8988T (cell line): ENCODE measurements at regions not wholly inside any gene's neighbourhood (a gene's known extent, or its start where the extent isn't known, plus 50 kb on each side); places are given as distances from the start of the nearest gene placed in this dataset.
"Not testable (repeated sequence)": the region's sequence is repeated elsewhere in the genome, so short reads cannot be mapped to it uniquely, and the experiment has no call there.

Experiments used
- DNase-seq: peaks from one replicate; pipeline ENCODE4 v3.0.0; 2011

- no peak for DNase-seq
Measured at GRCh38 chr22:23393721-23394320, 186.3 kb downstream of the IGLL1 start.

DNA sequence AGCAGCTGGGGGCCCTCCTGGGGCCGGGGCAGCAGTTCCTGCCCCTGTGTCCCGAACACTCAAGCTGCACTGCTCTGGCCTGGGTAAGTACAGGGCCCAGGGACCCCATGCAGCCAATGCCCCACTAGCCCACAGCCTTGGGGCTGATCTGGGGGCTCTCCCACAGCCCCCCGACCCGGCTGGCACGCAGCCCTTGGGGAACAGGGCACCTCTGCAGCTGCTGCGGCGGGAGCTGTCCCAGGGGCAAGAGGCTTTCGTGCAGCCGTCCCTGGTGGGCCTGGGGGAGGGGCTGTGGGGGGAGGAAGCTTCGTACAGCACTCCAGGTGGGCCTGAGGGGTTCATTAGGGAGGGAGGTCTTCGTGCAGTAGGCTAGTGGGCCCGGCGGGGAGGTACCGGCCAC is 186.9 kb downstream of the IGLL1 start:
- DNase-seq = not testable (repeated sequence)

- DNase-seq = no peak
Measured at GRCh38 chr22:23392420-23393121, 187.5 kb downstream of the IGLL1 start.

- DNase-seq = no peak
Measured at GRCh38 chr22:23391022-23391421, 189.1 kb downstream of the IGLL1 start.

- DNase-seq = no peak
Measured at GRCh38 chr22:23389271-23390071, 190.6 kb downstream of the IGLL1 start.

DNA sequence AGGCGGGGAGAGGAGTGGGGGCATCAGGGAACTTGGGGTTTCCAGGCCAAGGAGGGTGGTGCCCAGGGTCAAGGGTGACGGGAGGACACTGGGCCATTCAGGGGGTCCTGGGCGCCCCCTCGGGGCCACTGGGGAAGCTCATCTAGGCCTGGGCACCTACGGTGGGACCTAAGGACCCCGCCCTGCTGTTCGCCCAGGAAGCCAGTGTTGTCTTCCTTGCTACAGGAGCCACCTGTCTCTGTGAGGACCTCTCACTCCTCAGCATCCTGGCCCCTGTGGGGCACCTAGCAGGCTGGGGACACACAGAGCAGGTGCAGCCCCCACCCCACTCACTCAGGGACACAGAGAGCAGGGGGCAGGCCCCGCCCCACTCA is 191.6 kb downstream of the IGLL1 start:
- DNase-seq = no peak

GRCh38 chr22:23387827-23388516 is 192.1 kb downstream of the IGLL1 start:
- DNase-seq = no peak

DNA sequence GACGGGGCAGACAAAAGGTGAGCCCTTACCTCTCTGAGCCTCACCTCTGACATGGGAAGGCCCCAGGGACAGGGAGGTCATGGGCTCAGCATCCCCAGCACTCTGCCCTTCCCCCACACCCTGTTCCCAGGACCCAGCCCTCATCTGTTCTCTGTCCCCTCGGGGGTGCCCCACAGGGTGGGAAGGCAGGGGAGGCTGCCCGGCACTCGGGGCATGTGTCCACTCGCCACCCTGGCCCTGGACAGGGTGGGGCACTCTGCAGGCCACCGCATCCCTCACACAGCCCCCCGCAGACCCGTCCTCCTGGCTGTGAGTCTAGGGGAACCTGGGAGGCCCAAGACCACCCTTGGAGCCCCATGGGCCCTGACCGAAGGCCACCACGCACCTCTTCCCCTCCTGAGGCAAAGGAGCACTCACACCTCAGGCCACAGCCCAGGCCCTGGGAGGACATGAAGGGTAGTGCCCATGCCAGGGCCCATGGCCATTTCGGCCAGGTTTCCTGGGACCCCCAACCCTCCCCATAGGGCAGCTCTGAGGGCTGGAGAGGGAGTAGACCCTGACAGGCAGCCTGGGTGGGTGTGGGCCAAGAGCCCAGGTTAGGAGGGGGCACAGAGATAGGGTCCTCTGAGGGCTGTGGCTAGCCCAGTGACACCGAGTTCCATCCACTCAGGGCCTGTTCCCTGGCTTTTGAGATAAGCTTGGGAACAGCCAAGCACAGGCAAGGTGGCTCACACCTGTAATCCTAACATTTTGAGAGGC is 193.1 kb downstream of the IGLL1 start:
- no peak for DNase-seq

DNA sequence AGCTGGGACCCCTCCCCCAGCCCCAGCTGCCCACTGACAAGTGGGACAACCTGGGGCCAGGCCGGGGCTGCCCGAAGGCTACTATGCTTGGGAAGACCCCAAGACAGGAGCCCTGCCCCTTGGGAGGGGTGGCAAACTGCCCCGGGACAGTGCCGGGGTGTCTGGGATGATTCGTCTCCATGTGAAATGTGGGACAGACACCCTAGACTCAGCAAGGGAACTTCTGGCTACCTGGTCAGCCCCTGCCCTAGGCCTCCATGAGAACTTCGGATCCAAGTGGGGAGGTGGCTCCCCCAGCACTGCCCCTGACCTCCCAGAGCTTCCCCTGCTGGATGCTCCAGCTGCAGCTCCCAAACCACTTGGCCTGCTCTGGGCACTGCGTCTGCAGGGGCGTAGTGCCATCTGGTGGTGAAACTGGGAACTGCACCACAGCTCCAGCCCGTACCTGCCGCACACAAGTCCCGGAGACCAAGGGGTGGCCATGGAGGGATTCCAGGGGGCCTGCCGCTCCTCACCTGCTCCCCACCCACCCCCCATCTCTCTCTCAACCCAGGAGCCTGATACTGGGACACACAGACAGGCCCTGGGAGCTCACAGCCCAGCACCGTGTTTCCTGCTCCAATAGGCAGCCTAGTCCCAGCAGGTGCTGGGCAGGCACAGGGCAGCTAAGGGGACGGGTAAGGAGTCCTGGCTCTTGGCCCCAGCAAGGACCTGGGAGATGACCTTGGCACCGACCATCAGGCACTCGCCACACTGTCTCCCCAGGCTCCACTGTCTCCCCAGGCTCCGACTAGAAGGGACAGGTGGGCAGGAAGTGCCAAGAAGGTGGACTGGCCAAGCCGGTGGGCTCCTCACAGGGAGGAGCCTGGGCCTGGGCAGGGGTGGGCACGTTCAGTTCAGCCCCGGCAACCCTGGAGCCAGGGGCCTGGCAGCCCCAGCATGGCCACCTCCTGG is 194.1 kb downstream of the IGLL1 start:
- DNase-seq = peak; percentile 97

DNA sequence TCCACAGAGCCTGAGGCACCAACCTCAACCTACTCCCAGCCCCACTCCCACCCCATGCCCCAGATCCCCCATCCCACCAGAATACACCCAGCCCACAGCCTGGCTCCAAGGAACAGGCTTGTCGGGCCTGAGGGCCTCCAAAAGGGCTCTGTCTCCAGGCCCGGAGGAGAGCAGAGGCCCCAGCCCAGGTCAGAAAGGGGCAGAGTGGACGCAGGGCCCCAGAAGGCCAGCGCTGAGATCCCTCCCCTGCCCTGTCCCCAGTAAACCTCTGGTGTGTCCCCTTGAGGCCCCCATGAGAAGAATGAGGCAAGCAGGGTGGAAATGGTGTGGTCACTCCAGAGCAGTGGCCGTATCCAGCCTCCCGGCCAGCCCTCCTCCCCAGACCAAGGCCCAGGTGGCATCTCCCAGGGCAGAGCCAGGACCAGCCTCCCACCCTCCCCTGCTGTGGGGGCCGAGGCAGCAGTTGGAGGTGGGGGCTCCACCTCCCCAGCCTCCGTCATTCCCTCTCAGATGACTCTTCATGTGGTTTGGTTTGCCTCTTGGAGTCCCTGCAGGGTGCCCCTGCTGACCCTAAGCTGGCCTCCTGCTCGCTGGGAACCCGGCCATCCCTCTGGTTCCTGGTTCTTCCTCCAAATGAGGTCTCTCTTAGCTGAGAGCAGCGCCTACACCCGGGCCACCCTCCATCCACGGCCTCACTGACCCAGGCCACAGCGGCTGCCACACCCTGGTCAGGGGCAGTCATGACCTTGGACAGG is 195.0 kb downstream of the IGLL1 start:
- DNase-seq = no peak

GRCh38 chr22:23384431-23384830 is 195.7 kb downstream of the IGLL1 start:
- DNase-seq = no peak

GRCh38 chr22:23383491-23384361 is 196.4 kb downstream of the IGLL1 start:
- DNase-seq = no peak

GRCh38 chr22:23382428-23383218 is 197.5 kb downstream of the IGLL1 start:
- DNase-seq = no peak

DNA sequence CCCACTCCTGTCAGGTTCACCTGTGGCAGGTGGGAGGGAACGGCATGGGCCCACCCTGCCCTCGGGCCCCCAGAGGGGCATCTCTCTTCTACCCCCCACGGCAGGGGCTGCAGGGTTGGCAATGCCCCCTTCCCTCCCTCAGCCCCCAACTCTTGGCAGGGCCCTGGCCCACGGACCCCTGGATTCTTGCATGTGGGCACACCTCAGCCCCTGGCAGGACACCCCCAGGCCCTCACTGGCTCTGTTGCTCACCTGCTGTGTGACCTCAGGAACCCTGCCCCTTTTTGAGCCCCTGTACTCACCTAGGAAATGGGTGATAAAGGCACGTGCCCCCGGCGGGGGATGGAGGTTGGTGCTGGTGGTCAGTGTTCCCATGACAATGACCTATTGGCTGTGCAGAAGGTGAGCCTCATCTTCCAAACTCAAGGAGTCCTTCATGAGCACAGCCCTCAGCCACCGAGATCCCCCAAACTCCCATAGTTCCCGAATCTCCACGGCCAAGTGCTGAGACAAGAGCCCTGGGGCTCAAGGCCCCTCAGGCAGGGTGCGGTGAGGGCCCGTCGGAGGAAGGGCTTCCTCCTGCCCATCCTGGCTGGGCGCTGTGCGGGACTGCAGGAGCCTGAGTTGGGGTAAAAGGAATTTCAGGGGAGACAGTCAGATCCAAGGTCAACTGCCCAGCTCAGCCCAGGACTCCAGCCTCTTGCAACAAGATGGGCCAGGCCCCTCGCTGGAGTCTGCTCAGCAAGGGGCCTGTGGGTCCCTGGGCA is 198.2 kb downstream of the IGLL1 start:
- no peak for DNase-seq

GRCh38 chr22:23380911-23381310 is 199.2 kb downstream of the IGLL1 start:
- DNase-seq = no peak

- DNase-seq = no peak
Measured at GRCh38 chr22:23380230-23380573, 199.9 kb downstream of the IGLL1 start.

DNA sequence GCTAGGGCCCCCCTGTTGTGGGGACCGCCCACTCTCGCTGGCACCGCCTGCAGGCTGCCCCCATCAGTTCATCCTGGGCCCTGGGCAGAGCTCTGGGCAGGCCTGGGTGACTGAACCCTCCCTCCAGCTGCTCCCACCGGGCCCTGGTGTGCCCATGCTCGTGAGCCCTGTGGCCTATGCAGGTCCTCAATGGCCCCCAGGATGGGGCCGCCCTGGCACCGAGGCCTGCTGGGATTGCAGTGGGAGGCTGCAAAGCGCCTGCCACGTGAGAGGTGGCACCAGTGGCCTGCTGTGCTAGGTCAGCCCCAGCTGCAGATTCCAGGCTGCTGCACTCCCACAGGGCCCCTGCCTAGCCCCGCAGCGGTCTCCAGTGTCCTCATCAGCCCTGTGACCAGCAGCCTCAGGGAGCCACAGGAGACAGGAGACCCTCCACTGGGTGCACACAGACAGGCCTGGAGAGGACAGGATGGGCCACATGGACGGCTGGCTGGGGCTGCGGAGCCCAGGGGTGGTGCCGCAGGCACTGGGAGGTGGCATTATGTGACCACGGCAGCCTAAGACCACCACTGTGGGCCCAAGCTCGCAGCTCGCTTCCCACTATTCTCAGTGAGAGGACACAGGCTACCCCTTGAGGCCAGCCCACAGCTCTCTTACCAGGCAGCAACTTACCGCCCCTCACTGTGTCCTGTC is 199.4 kb downstream of the BCR start:
- not testable (repeated sequence) for DNase-seq

DNA sequence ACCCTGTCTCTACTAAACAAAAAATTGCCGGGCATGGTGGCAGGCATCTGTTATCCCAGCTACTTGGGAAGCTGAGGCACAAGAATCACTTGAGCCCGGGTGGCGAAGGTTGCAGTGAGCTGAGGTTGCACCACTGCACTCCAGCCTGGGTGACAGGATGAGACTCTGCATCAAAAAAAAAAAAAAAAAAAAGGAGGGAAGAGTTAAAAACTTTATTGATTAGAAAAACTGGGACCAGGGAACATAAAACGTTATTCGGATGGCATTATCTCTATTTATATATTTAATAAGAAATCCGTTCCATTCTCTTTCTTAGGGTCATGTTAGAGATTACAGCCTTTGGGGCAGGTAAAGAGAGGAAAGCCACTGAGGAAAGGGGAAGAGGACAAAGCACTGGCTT is 197.5 kb downstream of the BCR start:
- DNase-seq = no peak
